Fibroblast of gingiva (primary cell): ENCODE measurements at regions not wholly inside any gene's neighbourhood (a gene's known extent, or its start where the extent isn't known, plus 50 kb on each side); places are given as distances from the start of the nearest gene placed in this dataset.

Source experiments
- DNase-seq: peaks from one replicate; pipeline ENCODE4 v3.0.0-alpha.2; 2011; ENCODE audit warnings: low read depth

- DNase-seq, result no peak
Observed at GRCh38 chr5:27290172-27290571, 251.8 kb upstream of the CDH9 start.

DNA sequence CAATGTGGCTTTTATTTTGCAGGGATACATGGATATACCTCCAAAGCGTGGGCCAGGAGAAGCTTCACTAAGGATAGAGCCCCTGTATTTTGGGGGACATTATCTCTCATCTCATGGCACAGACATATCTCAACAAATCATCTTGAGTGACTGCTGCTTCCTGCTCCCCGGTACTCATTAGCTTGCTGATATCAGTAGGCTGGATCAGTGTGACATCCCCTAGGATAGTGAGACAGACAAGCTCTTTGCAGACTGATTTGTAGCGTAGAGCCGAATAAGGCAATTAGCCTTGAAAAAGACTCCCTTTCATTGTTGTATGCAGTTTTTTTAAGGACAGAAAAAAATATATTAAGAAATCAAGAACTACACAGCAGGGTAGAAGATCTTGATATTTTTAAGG, 237.7 kb upstream of the CDH9 start:
- no peak for DNase-seq

DNA sequence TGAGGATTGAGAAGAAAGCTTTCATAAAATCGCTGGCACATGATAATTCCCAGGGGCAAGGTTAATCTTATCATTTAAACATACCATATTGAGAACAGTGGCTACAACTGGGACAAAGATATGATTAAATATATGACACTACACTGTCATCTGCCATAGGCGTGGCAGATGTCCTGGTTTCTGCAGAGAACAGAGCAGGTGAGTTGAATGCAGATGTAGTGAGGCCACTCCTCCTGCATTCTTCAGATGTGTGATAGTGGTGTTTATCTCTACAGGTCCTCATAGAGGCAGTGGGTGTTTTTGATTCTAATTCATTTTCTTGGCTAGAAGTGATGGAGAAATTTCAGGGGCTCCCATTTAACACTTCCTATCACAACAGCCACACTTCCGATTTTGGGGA, 237.0 kb upstream of the CDH9 start:
- DNase-seq, result no peak

GRCh38 chr5:27269766-27270165, 231.4 kb upstream of the CDH9 start:
- DNase-seq, result no peak

DNA sequence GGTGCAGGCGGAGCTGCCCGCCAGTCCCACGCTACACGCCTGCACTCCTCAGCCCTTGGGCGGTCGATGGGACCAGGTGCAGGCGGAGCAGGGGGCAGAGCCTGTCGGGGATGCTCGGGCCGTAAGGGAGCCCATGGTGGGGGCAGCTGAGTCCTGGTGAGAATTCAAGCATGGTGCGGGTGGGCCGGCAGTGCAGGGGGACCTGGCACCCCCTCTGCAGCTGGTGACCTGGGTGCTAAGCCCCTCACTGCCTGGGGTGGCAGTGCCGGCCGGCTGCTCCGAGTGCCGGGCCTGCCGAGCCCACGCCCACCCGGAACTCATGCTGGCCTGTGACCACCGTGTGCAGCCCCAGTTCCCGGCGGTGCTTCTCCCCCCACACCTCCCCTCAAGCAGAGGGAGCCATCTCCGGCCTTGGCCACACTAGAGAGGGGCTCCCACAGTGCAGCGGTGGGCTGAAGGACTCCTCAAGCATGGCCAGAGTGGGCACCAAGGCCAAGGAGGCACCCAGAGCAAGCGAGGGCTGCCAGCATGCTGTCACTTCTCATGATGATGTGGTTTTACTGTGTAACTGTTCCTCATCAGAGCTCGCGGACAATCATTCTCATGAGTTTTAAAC, 228.9 kb upstream of the CDH9 start:
- DNase-seq, result no peak

- DNase-seq, result no peak
Observed at GRCh38 chr5:27266184-27266583, 227.8 kb upstream of the CDH9 start.

DNA sequence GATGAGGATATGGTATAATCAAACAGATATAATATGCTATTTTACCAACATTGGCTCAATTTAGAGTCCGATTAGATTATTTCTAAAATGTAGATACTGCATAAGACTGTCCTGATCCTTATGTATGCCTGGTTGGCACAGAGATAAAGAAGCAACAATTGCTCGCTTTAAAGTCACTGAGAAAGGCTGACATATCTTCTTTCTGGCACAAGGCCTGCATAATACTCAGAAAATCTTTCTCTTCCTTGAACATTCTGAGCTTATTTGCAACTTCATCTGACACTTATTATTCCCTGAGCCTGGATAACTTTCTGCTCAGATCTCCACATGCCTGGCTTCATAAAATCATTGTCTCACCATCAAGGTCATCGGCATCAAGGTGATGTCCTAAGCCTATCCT, 219.3 kb upstream of the CDH9 start:
- no peak for DNase-seq

DNA sequence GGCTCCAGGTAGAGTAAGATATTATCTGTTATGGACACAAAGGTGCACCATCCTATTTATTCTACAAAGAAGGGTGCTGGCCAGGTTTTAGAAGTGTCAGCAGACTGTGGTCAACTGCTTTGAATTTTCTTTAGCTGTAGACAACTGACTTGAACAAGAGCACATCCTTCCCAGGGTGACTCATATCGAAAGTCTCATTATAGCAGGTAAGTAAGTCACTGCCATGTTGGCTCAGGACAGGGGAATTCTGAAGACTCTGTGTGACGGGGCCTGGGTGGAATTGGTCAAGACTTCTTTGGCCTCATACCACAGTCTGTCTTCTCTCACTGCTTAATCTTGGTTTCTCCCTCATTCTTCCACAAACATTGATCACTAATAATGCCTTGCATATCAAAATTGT, 214.5 kb upstream of the CDH9 start:
- no peak for DNase-seq

- DNase-seq, result no peak
Observed at GRCh38 chr5:27242258-27242626, 203.9 kb upstream of the CDH9 start.

DNA sequence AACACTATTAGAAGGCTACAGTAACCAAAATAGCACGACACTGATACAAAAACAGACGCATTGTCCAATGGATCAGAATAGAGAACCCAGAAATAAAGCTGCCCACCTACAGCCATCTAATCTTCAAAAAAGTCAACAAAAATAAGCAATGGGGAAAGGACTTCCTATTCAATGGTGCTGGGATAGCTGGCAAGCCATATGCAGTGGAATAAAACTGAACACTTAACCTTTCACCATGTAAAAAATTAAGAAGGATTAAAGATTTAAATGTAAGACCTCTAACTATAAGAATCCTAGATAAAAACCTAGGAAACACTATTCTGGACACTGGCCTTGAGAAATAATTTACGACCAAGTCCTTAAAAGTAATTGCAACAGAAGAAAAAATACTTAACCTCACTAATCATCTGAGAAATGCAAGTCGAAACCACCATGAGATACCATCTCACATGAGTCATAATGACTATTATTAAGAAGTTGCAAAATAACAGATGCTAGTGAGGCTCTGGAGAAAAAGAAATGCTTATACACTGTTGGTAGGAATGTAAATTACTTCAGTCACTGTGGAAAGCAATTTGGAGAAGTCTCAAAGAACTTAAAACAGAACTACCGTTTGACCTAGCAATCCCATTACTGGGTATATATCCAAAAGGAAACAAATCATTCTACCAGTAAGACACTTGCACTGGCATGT, 203.3 kb upstream of the CDH9 start:
- DNase-seq, result peak; percentile 88

GRCh38 chr5:27240791-27241190, 202.4 kb upstream of the CDH9 start:
- DNase-seq, result no peak

DNA sequence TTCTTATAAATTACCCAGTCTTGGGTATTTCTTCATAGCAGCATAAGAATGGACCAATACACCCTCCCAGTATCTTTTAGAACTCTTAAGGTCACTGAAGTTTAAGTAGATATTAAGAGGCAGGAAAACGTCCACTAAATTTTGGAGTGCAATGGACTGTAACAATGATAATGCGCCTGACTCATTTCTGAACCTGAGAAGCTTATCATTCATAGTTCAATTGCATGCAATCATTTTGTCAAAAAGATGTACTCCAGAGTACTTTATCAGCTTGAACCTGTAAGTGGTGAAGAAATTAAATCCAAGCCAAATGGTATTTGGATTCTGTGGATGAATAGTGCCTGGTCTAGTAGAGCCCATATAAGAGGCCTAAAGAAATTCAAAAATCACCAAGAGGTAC, 196.5 kb upstream of the CDH9 start:
- no peak for DNase-seq

GRCh38 chr5:27221410-27221809, 183.0 kb upstream of the CDH9 start:
- no peak for DNase-seq

DNA sequence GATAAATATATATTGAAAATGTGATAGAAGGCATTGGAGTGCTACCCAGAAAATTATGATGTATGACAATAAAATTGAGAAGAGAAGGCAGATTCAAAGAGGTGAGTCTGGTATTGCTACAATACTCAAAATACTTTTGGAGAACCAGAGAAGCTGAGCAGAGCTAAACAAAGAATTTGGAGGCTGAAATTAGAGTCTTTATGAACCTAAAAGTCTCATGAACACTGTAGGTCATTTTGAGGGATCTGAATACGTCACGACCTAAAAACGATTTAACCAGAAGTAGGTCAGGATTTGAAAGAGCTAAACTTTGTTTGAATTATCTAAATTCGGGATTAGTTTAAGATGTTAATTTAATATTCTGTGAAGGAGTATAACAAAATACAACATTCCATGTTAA, 182.4 kb upstream of the CDH9 start:
- no peak for DNase-seq

DNA sequence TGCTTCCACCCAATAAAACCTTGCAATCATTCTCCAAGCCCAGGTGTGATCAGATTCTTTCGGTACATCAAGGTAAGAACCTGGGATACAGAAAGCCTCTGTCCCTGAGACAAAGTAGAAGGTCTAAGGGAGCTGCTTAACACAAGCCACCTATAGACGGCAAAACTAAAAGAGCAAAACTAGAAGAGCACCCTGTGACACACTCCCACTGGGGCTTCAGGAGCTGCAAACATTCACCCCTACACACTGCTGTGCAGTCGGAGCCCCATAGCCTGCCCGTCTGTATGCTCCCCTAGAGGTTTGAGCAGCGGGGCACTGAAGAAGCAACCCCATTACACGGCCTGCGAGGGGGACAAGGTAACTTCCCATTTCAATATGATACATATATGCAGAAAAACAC, 179.6 kb upstream of the CDH9 start:
- DNase-seq, result no peak

- no peak for DNase-seq
Observed at GRCh38 chr5:27217155-27217956, 179.0 kb upstream of the CDH9 start.

- DNase-seq, result peak; percentile 1
Observed at GRCh38 chr5:27216367-27216950, 178.1 kb upstream of the CDH9 start.

DNA sequence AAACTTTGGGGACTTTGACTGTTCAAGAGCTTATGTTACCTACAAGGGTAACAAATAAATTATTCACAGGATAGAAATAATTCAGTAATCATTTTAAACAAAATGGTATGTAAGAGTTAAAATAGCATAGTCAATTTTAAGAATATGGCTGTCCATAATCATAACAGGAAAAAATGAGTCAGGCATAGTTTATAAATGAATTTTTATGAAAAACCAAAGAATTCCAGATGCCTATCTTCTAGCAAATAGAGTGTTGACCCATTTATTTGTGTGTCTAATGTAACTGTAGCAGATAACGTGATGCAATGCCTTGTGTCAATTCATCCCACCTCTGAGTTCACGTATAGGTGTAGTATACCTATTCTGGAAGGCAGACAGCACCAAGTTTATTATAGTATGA, 169.7 kb upstream of the CDH9 start:
- DNase-seq, result no peak

DNA sequence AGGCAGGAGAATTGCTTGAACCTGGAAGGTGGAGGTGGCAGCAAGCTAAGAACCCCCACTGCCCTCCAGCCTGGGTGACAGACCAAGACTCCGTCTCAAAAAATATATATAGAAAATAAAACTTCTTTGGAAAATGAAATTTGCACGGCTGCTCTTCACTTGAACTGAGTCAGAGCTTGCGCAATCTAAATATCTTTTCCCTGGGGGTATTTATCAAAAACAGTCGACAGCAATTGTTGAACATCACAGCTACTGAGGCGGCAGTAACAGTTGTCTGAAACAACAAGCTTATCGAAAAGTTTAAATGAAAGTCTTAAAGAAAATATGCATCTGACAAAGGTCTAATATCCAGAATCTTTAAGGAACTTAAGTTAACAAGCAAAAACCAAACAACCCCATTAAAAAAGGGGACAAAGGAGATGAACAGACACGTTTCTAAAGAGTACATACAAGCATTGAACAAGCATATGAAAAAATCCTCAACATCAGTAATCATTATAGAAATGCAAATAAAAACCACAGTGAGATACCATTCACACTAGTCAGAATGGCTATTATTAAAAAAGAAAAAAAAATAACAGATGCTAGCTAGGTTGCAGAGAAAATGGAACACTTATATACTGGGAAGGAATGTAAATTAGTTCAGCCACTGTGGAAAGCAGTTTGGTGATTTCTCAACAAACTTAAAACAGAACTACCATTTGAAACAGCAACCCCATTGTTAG, 153.6 kb upstream of the CDH9 start:
- no peak for DNase-seq

DNA sequence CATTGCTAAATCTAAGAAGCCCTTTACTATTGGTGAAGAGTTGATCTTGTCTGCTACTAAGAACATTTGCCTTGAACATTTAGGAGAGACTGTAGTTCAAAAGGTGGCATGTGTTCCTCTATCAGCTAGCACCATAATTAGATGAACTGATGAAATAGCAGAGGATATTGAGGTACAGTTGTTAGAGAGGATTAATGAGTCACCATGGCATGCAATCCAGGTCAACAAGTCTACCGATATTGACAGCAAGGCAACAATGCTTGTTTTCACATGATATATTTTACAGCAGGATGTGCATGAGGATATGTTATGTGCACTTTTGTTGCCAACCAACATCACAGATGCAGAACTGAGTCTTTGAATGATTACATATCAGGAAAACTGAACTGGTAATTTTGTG, 134.3 kb upstream of the CDH9 start:
- no peak for DNase-seq

DNA sequence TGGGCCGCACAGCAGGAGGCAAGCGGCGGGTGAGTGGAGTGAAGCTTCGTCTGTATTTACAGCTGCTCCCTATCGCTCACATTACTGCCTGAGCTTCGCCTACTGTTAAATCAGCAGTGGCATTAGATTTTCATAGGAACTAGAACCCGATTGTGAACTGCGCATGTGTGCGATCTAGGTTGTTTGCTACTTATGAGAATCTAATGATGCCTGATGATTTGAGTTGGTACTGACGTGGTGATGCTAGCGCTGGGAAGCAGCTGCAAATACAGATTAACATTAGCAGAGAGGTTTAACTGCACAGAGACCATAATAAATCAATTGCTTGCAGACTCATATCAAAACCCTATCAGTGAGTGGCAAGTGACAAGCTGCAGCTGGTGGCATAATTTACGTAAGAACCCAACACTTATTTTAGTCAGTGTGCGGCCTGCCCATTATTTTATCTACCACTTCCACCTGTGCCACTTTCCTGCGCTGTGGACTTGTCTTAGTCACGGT, 133.4 kb upstream of the CDH9 start:
- DNase-seq, result no peak

DNA sequence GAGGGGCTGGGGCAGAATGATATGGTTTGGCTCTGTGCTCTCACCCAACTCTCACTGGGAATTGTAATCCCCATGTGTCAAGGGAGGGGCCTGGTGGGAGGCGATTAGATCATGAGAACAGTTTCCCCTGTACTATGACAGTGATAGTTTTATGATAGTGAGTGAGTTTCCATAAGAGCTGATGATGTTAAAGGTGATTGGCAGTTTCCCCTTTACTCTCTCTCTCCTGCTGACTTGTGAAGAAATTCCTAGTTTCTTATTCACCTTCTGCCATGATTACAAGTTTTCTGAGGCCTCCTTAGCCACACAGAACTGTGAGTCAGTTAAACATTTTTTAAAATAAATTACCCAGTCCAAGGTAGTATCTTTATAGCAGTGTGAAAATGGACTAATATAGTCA, 120.4 kb upstream of the CDH9 start:
- no peak for DNase-seq
